ENCODE measurements at regions not wholly inside any gene's neighbourhood (a gene's known extent, or its start where the extent isn't known, plus 50 kb on each side); places are given as distances from the start of the nearest gene placed in this dataset.

GRCh38 chr3:28845006-28845324 lies 435.9 kb upstream of the RBMS3 start:
- TF ChIP-seq CTCF (IDR thresholded peaks at IDR 0.05; ENCODE audit: insufficient read depth, low read length, poor library complexity, severe bottlenecking) (no peak), EZH2phosphoT487 (conservative IDR thresholded peaks at IDR 0.05; ENCODE audit: low read length) (no peak)
